NCI-H1105 (cell line): ENCODE measurements at regions not wholly inside any gene's neighbourhood (a gene's known extent, or its start where the extent isn't known, plus 50 kb on each side); places are given as distances from the start of the nearest gene placed in this dataset.
"Not testable (repeated sequence)": the region's sequence is repeated elsewhere in the genome, so short reads cannot be mapped to it uniquely, and the experiment has no call there.

ENCODE experiments used
- DNase-seq: peaks from one replicate; lab custom pipeline; 2025; lab: John Stamatoyannopoulos, UW

DNA sequence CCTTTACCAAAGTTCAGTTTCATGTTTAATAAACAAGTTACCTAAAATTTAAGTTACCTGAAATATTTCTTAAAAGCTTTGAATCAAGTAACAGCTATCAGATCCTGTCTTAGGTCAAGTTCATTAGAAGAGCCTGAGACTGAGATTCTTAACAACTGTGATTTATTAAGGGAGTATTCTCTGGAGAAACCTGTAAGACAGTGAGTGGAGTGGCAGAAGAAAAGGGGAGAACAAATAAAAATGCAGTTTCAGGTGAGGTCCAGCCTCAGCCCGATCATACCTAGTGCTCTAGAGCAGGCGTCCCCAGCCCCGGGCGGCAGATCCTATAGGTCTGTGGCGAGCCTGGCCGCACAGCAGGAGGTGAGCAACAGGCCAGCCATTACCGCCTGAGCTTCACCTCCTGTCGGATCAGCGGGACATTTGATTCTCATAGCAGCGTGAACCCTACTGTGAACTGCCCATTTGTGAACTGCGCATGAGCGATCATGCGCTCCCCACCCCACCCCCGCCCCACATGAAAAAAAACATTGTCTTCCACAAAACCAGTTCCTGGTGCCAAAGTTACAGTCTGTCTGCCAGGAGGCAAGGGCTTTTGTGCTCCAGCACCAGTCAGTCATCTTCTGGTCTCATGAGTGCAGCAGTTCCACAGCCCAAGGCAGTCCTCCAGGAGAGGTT, 59.2 kb upstream of the ADGRB3 start:
- peak; percentile 60 for DNase-seq

DNA sequence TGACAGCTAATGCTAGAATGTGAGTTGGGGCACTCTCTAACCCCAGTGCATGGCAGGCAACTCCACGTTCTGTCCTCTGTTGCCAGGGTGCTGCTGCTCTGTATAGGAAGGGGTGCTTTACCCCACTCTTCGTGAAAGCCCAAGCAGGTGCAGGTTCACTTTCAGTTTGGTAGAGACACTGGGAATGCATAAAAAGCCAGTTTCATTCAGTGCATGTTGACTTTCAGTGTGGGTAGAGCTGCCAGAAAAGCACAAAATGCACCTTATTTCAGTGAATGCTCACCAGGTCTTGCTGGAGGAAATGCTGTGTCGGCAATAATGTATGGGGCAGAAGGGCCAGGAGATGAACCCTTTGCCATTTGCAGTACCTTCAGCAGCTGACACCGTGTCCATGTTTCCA, 62.1 kb upstream of the ADGRB3 start:
- DNase-seq: no peak

DNA sequence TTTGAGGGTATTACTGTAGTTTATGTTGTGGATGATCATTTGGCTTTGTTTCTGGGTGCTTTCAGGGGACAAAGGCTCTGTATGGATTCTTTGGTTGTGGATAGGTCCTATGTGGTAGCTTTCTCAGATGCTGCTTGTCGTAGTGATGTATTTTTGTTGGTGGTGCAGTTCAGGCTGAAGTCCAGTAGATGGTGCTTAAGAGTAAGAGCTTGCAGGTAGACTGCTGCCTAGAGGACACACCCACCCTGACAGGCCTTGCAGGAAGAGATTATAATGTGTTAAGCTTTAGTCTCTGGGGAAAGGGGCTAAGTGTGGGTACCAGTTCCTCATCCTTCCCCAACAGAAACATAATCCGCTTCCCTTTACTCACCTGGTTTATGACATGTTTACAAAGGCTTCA, 62.6 kb upstream of the ADGRB3 start:
- peak; percentile 52 for DNase-seq

GRCh38 chr6:68559716-68560115, 75.4 kb upstream of the ADGRB3 start:
- DNase-seq: peak; percentile 81

- peak; percentile 68 for DNase-seq
Observed at GRCh38 chr6:68559070-68559469, 76.0 kb upstream of the ADGRB3 start.

- DNase-seq: no peak
Observed at GRCh38 chr6:68546620-68547019, 88.5 kb upstream of the ADGRB3 start.

GRCh38 chr6:68544450-68544849, 90.6 kb upstream of the ADGRB3 start:
- DNase-seq: no peak

DNA sequence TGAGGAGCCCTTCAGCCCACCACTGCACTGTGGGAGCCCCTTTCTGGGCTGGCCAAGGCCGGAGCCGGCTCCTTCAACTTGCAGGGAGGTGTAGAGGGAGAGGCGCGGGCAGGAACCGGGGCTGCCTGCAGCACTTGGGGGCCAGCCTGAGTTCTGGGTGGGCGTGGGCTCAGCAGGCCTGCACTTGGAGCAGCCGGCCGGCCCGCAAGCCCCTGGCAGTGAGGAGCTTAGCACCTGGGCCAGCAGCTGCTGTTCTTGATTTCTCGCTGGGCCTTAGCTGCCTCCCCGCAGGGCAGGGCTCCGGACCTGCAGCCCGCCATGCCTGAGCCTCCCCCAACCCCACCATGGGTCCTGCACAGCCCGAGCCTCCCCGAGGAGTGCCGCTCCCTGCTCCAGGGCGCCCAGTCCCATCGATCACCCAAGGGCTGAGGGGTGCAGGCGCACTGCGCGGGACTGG, 101.7 kb upstream of the ADGRB3 start:
- DNase-seq: no peak

DNA sequence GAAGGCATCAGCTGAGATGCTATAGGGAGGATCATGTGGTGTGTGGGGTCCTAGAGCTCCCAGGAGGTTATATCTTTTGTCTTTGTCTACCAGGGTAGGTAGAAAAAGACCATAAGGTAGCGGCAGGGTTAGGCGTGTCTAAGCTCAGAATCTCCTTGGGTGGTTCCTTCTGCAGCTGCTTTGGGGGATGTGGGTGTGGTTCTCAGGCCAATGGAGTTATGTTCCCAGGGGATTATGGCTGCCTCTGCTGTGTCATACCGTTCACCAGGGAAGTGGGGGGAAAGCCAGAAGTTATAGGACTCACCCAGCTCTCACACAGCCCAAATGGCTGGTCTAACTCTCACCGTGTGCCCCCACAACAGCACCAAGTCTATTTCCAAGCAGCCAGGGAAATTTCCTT, 107.4 kb upstream of the ADGRB3 start:
- DNase-seq: no peak

- no peak for DNase-seq
Observed at GRCh38 chr6:68506911-68507310, 128.2 kb upstream of the ADGRB3 start.

- no peak for DNase-seq
Observed at GRCh38 chr6:68502946-68503345, 132.1 kb upstream of the ADGRB3 start.

DNA sequence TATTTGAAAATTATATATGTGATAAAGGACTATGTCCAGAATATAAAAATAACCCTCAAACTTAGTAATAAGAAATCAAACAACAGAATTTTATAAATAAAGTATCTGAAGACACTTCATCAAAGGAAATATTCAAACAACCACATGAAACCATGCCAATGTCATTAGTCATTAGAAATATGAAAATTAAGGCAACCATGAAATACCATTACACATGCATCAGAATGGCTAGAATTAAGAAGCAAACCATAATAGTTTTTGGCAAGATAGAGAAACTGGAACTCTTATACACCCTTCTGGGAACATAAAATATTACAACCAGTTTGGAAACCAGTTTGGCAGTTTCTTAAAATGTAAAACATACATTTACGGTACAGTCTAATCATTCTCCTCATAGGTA, 137.2 kb upstream of the ADGRB3 start:
- no peak for DNase-seq

- DNase-seq: not testable (repeated sequence)
Observed at GRCh38 chr6:68494880-68495279, 140.2 kb upstream of the ADGRB3 start.

DNA sequence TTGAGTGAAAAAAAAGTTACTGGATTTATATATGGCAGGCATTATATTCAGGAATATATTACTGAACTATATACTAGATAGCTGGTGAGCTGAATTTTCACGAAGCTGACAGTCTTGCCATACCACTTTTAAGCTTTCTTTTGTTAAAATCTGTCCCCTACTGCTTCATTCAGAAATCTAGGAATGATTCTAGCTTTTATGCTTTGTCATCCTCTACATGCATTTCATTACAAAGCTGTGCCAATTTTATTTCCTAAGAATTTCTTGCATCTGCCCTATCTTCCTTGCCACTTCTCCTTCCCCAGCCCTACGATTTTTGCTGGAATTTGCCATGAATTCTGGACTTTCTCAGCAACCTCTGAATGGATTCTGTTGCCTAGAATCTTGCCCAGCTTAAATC, 158.5 kb upstream of the ADGRB3 start:
- no peak for DNase-seq

- DNase-seq: no peak
Observed at GRCh38 chr6:68473433-68474210, 161.5 kb upstream of the ADGRB3 start.

GRCh38 chr6:68468244-68468884, 166.7 kb upstream of the ADGRB3 start:
- no peak for DNase-seq

GRCh38 chr6:68458447-68458846, 176.6 kb upstream of the ADGRB3 start:
- no peak for DNase-seq

DNA sequence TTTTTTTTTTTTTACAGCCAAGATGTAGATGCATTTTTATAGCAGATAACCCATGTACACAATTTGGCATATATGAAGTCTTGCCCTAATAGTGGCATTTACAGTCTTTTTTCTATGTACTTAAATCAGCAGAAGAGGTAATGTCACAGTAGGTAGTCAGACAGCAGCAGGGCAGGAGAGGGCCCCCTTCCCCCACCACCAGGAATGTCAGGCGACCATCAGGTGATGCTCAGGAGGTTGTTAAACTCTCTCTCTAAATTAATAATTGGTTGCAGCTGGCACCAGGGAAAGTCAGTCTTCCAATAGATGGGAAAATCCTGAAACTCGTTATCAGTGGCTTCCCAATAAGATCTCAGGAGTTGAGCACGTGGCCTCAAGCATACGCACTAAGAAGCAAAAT, 188.0 kb upstream of the ADGRB3 start:
- DNase-seq: no peak

GRCh38 chr6:68445926-68446325, 189.2 kb upstream of the ADGRB3 start:
- no peak for DNase-seq

DNA sequence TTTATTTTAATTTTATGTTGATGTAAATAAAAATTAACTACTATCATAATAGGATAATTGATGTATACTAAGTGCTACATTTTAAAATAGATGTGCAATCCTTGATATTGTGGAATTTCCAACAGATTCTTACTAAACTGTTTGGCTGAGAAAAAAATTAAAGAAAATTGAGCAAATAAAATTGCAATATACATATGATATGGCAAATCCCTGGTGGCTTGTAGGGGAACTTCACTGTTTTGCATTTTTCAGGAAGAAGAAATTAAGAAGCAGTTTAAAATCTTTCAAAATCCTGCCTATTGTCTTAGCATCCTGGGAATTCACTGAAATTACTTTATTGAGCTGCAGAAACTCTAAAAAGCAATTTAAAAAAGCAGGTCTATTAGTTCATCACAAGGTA, 191.4 kb upstream of the ADGRB3 start:
- DNase-seq: no peak

GRCh38 chr6:68427630-68428029, 207.5 kb upstream of the ADGRB3 start:
- DNase-seq: no peak

GRCh38 chr6:68410021-68410420, 225.1 kb upstream of the ADGRB3 start:
- DNase-seq: no peak

GRCh38 chr6:68400396-68400795, 234.7 kb upstream of the ADGRB3 start:
- no peak for DNase-seq
